Right lobe of liver (tissue), 6 donors: ENCODE measurements at regions not wholly inside any gene's neighbourhood (a gene's known extent, or its start where the extent isn't known, plus 50 kb on each side); places are given as distances from the start of the nearest gene placed in this dataset.

Experiments
- ATAC-seq, 4 donors: fragments of 200-7000 bp; cut with Tn5 transposase; one replicate each; pipeline ENCODE4 v1.9.1; 2020; ENCODE audit warnings: mild to moderate bottlenecking in 4 of 4, moderate library complexity in 4 of 4
- DNase-seq, 3 donors: peaks; one replicate each; pipeline ENCODE4 v3.0.0-alpha.2; 2020
- H3K27ac ChIP-seq, 3 donors: fragments of 200-600 bp; one replicate each; pipeline ENCODE4 v1.8.0; 2022
- H3K27me3 ChIP-seq, 2 donors: fragments of 200-600 bp; one replicate each; pipeline ENCODE4 v1.8.0; 2022
- H3K36me3 ChIP-seq, 4 donors: fragments of 200-600 bp; sonication (generic) in 1 of 4; one replicate each; pipeline versions ENCODE4 v1.5.1 to v1.8.0; 2017 to 2022; ENCODE audit warnings: control low read depth in 1 of 4
- H3K4me1 ChIP-seq, 4 donors: fragments of 200-600 bp; sonication (generic) in 1 of 4; one replicate each; pipeline versions ENCODE4 v1.5.1 to v1.8.0; 2017 to 2022; ENCODE audit warnings: control low read depth in 1 of 4
- H3K4me3 ChIP-seq, 3 donors: fragments of 200-600 bp; one replicate each; pipeline ENCODE4 v1.8.0; 2022
- H3K9me3 ChIP-seq, 4 donors: fragments of 200-600 bp; sonication (generic) in 1 of 4; one replicate each; pipeline versions ENCODE4 v1.5.1 to v1.8.0; 2017 to 2022; ENCODE audit warnings: control low read depth in 1 of 4
- CTCF ChIP-seq, 4 donors: fragments of 200-600 bp in 3 of 4; fragments of 450-650 bp in 1 of 4; IDR thresholded peaks; one replicate each; pipeline versions ENCODE4 v1.5.1 to v1.8.0; 2016 to 2022; ENCODE audit warnings: antibody characterized with exemption in 4 of 4, mild to moderate bottlenecking in 2 of 4
- POLR2A ChIP-seq: fragments of 450-650 bp; IDR thresholded peaks from one replicate; pipeline ENCODE4 v1.6.1; 2017; ENCODE audit warnings: antibody characterized with exemption, mild to moderate bottlenecking
- WGBS: methylation state at CpG from one replicate; pipeline ENCODE4 v1.1.6; 2018; ENCODE audit warnings: low coverage, low lambda C conversion rate; ENCODE audit not compliant: insufficient coverage; ENCODE audit errors: missing lambda C conversion rate; 5-methylcytosine and 5-hydroxymethylcytosine counted together
- intact Hi-C, 2 donors: fragments of 100-400 bp; cut with DNase I; formaldehyde crosslinking; loops; one replicate each; pipeline versions ENCODE4 v1.11.2 to v1.14.1; 2022
- donor health status: DM: no; HTN: yes; CAD: no.
- donor health status: DM: no; HTN: no; CAD: no.
- donor health status: DM: no; HTN: no; CAD: no.
- donor health status: DM: no; HTN: yes; CAD: no.
- donor health status: DM: no; HTN: yes; CAD: no.

GRCh38 chr1:157189986-157190982 is 52.1 kb upstream of the ETV3 start:
- intact Hi-C loops = loop anchor here (10.0 kb wide), 3 partner anchors 115 to 305 kb away; no protein-coding TSS in a partner anchor
- DNase-seq (no peak), ATAC-seq (no peak)
- Histone ChIP-seq H3K4me3 (no peak overlapping the region), H3K36me3 (no peaks in the 10 kb centered on the region), H3K9me3 (no peaks in the 10 kb centered on the region), H3K4me1 (no peaks in the 10 kb centered on the region), H3K27ac (no peak overlapping the region), H3K27me3 (peaks cover 0 to 8% of the 10 kb centered on the region in 2 donors)
- 66% methylated on average over 16 of the region's 22 CpGs for WGBS
- no peak for TF ChIP-seq CTCF (IDR thresholded peaks at IDR 0.05)

- DNase-seq = no peak
- ATAC-seq = no peak
- WGBS = 51% methylated on average over 3 of the region's 4 CpGs
- Histone ChIP-seq H3K4me1 (no peaks in the 10 kb centered on the region), H3K4me3 (no peak overlapping the region), H3K27ac (no peak overlapping the region), H3K27me3 (no peaks in the 10 kb centered on the region), H3K36me3 (no peaks in the 10 kb centered on the region), H3K9me3 (no peaks in the 10 kb centered on the region)
- intact Hi-C loops = loop anchor here in 1 of 2 donors (10.0 kb wide), 1 partner anchor 306 kb away; no protein-coding TSS in a partner anchor
- TF ChIP-seq POLR2A = no peak
- TF ChIP-seq CTCF (IDR thresholded peaks at IDR 0.05) = no peak
Measured at GRCh38 chr1:157189096-157189495, 50.9 kb upstream of the ETV3 start.
